K562 (cell line): ENCODE measurements at regions not wholly inside any gene's neighbourhood (a gene's known extent, or its start where the extent isn't known, plus 50 kb on each side); places are given as distances from the start of the nearest gene placed in this dataset.

ENCODE experiments used
- ASH1L ChIP-seq: fragments of 450-650 bp; IDR thresholded peaks from 2 replicates; pipeline ENCODE4 v1.6.1; 2018; ENCODE audit warnings: borderline replicate concordance, mild to moderate bottlenecking, low read depth; ENCODE audit not compliant: partially characterized antibody
- ATF6 ChIP-seq: sonication (generic); formaldehyde crosslinking; IDR thresholded peaks from 2 replicates; pipeline ENCODE4 v1.4.0; 2020; ENCODE audit warnings: mild to moderate bottlenecking, missing genetic modification reagents
- CBFB ChIP-seq: sonication (generic); formaldehyde crosslinking; IDR thresholded peaks from 2 replicates; pipeline ENCODE4 v1.4.0; 2020; ENCODE audit warnings: mild to moderate bottlenecking, missing genetic modification reagents
- DMBX1 ChIP-seq: fragments of 250-450 bp; sonication (Bioruptor Pico); IDR thresholded peaks from 2 replicates; pipeline ENCODE4 v1.8.0; 2022; ENCODE audit warnings: inconsistent platforms, mild to moderate bottlenecking, moderate library complexity, borderline replicate concordance
- DPF2 ChIP-seq: fragments of 450-650 bp; IDR thresholded peaks from 2 replicates; pipeline ENCODE4 v1.6.1; 2016
- E2F6 ChIP-seq, 2 experiments: IDR thresholded peaks; 2 replicates each; pipeline ENCODE4 v1.6.1; 2011; ENCODE audit warnings: borderline replicate concordance in 1 of 2, control low read depth in 1 of 2, low read depth in 1 of 2, low read length in 1 of 2, mild to moderate bottlenecking in 1 of 2, mixed read lengths in 1 of 2, moderate library complexity in 1 of 2; ENCODE audit not compliant: insufficient read depth in 1 of 2, insufficient read length in 1 of 2, poor library complexity in 1 of 2, severe bottlenecking in 1 of 2; ENCODE audit errors: extremely low read depth in 1 of 2
- HDAC6 ChIP-seq: IDR thresholded peaks from 2 replicates; pipeline ENCODE4 v1.6.1; 2012; ENCODE audit warnings: low read depth, mild to moderate bottlenecking, control low read depth, inconsistent platforms, low read length, moderate library complexity
- IRF1 ChIP-seq: sonication (generic); formaldehyde crosslinking; IDR thresholded peaks from 2 replicates; pipeline ENCODE4 v1.8.0; 2022; ENCODE audit warnings: missing genetic modification reagents, mild to moderate bottlenecking, borderline replicate concordance
- KAT8 ChIP-seq: fragments of 450-650 bp; IDR thresholded peaks from 2 replicates; pipeline ENCODE4 v1.6.1; 2016; ENCODE audit warnings: low read depth, mild to moderate bottlenecking
- MBD1 ChIP-seq: fragments of 250-450 bp; sonication (Bioruptor Pico); IDR thresholded peaks from 2 replicates; pipeline ENCODE4 v1.8.0; 2022; ENCODE audit warnings: inconsistent platforms
- MCM2 ChIP-seq: fragments of 450-650 bp; IDR thresholded peaks from 2 replicates; pipeline ENCODE4 v1.6.1; 2017; ENCODE audit warnings: low read depth, mild to moderate bottlenecking
- MEF2A ChIP-seq: IDR thresholded peaks from 2 replicates; pipeline ENCODE4 v1.6.1; 2011; ENCODE audit warnings: low read depth, mild to moderate bottlenecking, low read length, moderate library complexity; ENCODE audit not compliant: control insufficient read depth
- SIN3A ChIP-seq, 2 experiments: fragments of 150-350 bp in 1 of 2; IDR thresholded peaks; 2 replicates each; pipeline ENCODE4 v1.6.1; 2011 to 2016; ENCODE audit warnings: borderline replicate concordance in 2 of 2, low read depth in 2 of 2, low read length in 2 of 2, mild to moderate bottlenecking in 2 of 2, moderate library complexity in 2 of 2; ENCODE audit not compliant: control insufficient read depth in 1 of 2
- SMAD1 ChIP-seq: fragments of 150-350 bp; IDR thresholded peaks from 2 replicates; pipeline ENCODE4 v1.6.1; 2014; ENCODE audit warnings: low read length, low read depth; ENCODE audit not compliant: partially characterized antibody
- TCF7 ChIP-seq: sonication (generic); IDR thresholded peaks from 2 replicates; pipeline ENCODE4 v1.6.1; 2016; ENCODE audit warnings: antibody characterized with exemption, borderline replicate concordance
- ZBTB9 ChIP-seq: fragments of 450-650 bp; formaldehyde crosslinking; IDR thresholded peaks from 2 replicates; pipeline ENCODE4 v1.4.0; 2020; ENCODE audit warnings: mild to moderate bottlenecking, moderate library complexity
- ZNF274 ChIP-seq: IDR thresholded peaks from 2 replicates; pipeline ENCODE4 v1.6.1; 2011; ENCODE audit warnings: low read depth, mild to moderate bottlenecking, low read length, moderate library complexity, borderline replicate concordance
- ZNF436 ChIP-seq: fragments of 250-450, 450-650 bp; sonication (Bioruptor Pico); formaldehyde crosslinking; IDR thresholded peaks from 2 replicates; pipeline ENCODE4 v1.7.0; 2020; ENCODE audit warnings: mild to moderate bottlenecking
- ZNF444 ChIP-seq: fragments of 250-450 bp; sonication (Bioruptor Pico); IDR thresholded peaks from 2 replicates; pipeline ENCODE4 v1.4.0; 2020; ENCODE audit warnings: mild to moderate bottlenecking, moderate library complexity
- ZNF785 ChIP-seq: fragments of 250-450 bp; sonication (Bioruptor Pico); IDR thresholded peaks from 2 replicates; pipeline ENCODE4 v1.4.0; 2020; ENCODE audit warnings: mild to moderate bottlenecking

- TF ChIP-seq IRF1 (CRISPR knock-in tag) = peak; percentile 90
- TF ChIP-seq ATF6 (CRISPR knock-in tag) = peak; percentile 32
- no peak for TF ChIP-seq ZNF785
- peak; percentile 93; the same call in 1 of the 2 replicates for TF ChIP-seq HDAC6
- TF ChIP-seq DMBX1 = peak; percentile 67; the same call in 1 of the 2 replicates
- TF ChIP-seq ZNF444 (CRISPR knock-in tag) = no peak
- peak; percentile 92 for TF ChIP-seq CBFB (CRISPR knock-in tag)
- TF ChIP-seq E2F6 (IDR thresholded peaks at IDR 0.05; ENCODE audit: borderline replicate concordance in 1 of 2, extremely low read depth in 1 of 2, insufficient read depth in 1 of 2, insufficient read length in 1 of 2, low read depth in 1 of 2, low read length in 1 of 2, poor library complexity in 1 of 2, severe bottlenecking in 1 of 2) = peak; percentile 65 to 73
- TF ChIP-seq SIN3A (IDR thresholded peaks at IDR 0.05; ENCODE audit: borderline replicate concordance in 2 of 2, control insufficient read depth in 1 of 2, low read depth in 2 of 2, low read length in 2 of 2) = peak; percentile 89 to 90; a peak in 3 of 4 replicates
- TF ChIP-seq MCM2 = no peak
- peak; percentile 72 for TF ChIP-seq ZNF436
- TF ChIP-seq ASH1L = peak; percentile 98
- no peak for TF ChIP-seq DPF2
- peak; percentile 65 for TF ChIP-seq MEF2A
- peak; percentile 91 for TF ChIP-seq ZBTB9 (CRISPR knock-in tag)
- no peak for TF ChIP-seq MBD1
- no peak for TF ChIP-seq KAT8
- 0 out of 2 replicates have a peak, but pooled peaks have one; percentile 20 for TF ChIP-seq TCF7
- no peak for TF ChIP-seq ZNF274
- TF ChIP-seq SMAD1 = peak; percentile 98
These were observed 100.6 kb upstream of the PRSS16 start (continued) for GRCh38 chr6:27146706-27147505.
